GM12891 (cell line): ENCODE measurements at regions not wholly inside any gene's neighbourhood (a gene's known extent, or its start where the extent isn't known, plus 50 kb on each side); places are given as distances from the start of the nearest gene placed in this dataset.

Experiments
- POLR2A ChIP-seq: IDR thresholded peaks from 2 replicates; pipeline ENCODE4 v1.6.1; 2011; ENCODE audit warnings: low read depth, low read length, control low read depth
- POLR2AphosphoS5 ChIP-seq: IDR thresholded peaks from 2 replicates; pipeline ENCODE4 v1.6.1; 2011; ENCODE audit warnings: low read depth, low read length, control low read depth
- SPI1 ChIP-seq: IDR thresholded peaks from 2 replicates; pipeline ENCODE4 v1.6.1; 2011; ENCODE audit warnings: low read depth, low read length, control low read depth
- TAF1 ChIP-seq: IDR thresholded peaks from 2 replicates; pipeline ENCODE4 v1.6.1; 2011; ENCODE audit warnings: low read depth, low read length, control low read depth

DNA sequence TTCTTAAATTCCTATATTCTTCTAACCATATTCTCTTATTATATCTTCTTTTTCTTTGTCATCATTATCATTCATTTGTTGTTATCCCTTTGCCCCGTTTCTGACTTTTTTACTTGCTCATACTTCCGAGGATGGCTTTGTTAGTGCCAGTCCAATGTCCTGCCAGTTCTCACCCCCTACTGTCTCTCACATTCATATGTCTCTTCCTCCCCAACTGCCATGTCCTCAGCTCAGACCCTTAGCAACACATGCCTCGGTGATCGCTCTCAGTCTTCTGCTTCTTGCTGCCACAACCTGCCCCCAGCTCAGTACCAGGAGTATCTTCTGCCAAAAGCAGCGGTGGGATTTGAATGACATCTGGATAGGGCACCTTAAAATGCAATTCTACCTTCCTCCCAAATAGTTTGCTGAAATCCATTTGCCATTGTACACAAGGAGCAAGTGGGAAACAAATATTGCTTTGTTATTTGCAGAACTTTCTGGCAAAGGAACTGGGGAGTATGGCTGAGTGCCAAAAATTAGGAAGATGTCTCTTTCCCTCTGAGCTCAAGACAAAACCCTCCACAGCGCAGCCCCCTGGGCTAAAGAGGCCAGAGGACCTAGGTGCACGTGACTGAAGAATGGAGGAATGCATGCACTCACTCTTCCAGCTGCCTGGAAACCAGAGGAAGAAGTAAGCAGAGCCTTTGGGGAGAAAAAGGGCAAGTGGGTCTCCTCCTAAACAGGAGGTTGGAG, 57.7 kb upstream of the CTNNB1 start:
- TF ChIP-seq TAF1 (no peak), POLR2A (no peak), POLR2AphosphoS5 (no peak), SPI1 (no peak)
